Keratinocyte (primary cell): ENCODE measurements at regions not wholly inside any gene's neighbourhood (a gene's known extent, or its start where the extent isn't known, plus 50 kb on each side); places are given as distances from the start of the nearest gene placed in this dataset.

Experiments
- DNase-seq: peaks from one replicate; pipeline ENCODE4 v3.0.0-alpha.2; 2011; ENCODE audit warnings: low read depth, missing footprints, low spot score
- FAIRE-seq: peaks from 2 replicates; lab custom pipeline; 2011; peaks lifted over from hg19 to GRCh38; lab: Jason Lieb, UNC
- H2AFZ ChIP-seq: 2 replicates; pipeline ENCODE4 v1.6.0; 2012; ENCODE audit warnings: low read length, control low read depth, inconsistent platforms; ENCODE audit not compliant: control insufficient read depth
- H3K27ac ChIP-seq: 2 replicates; pipeline ENCODE4 v1.5.1; 2011; ENCODE audit warnings: low read length; ENCODE audit not compliant: control insufficient read depth, insufficient read depth
- H3K27me3 ChIP-seq: 3 replicates; pipeline ENCODE4 v1.6.0; 2011; ENCODE audit warnings: low read length; ENCODE audit not compliant: control insufficient read depth, insufficient read depth; ENCODE audit errors: extremely low read depth
- H3K36me3 ChIP-seq, 2 experiments: 2 replicates in 1 of 2; 3 replicates in 1 of 2; pipeline ENCODE4 v1.5.1; 2011; ENCODE audit warnings: low read length in 2 of 2, mild to moderate bottlenecking in 1 of 2; ENCODE audit not compliant: control insufficient read depth in 2 of 2, insufficient read depth in 2 of 2; ENCODE audit errors: extremely low read depth in 1 of 2
- H3K4me1 ChIP-seq: 3 replicates; pipeline ENCODE4 v1.5.1; 2011; ENCODE audit warnings: low read length; ENCODE audit not compliant: control insufficient read depth, insufficient read depth; ENCODE audit errors: extremely low read depth
- H3K4me2 ChIP-seq: 3 replicates; pipeline ENCODE4 v1.6.0; 2011; ENCODE audit warnings: low read depth, low read length; ENCODE audit not compliant: control insufficient read depth, insufficient read depth; ENCODE audit errors: extremely low read depth
- H3K4me3 ChIP-seq, 3 experiments: fragments of 200-600 bp in 1 of 3; sonication (generic) in 1 of 3; 2 replicates in 2 of 3; 3 replicates in 1 of 3; pipeline ENCODE4 v1.5.1; 2011 to 2016; ENCODE audit warnings: low read length in 3 of 3, mild to moderate bottlenecking in 3 of 3, control low read depth in 2 of 3, inconsistent platforms in 1 of 3, low read depth in 1 of 3, mixed read lengths in 1 of 3, mixed run types in 1 of 3, moderate library complexity in 1 of 3; ENCODE audit not compliant: control insufficient read depth in 2 of 3, insufficient read depth in 2 of 3; ENCODE audit errors: extremely low read depth in 1 of 3
- H3K79me2 ChIP-seq: 2 replicates; pipeline ENCODE4 v1.6.0; 2012; ENCODE audit warnings: low read length; ENCODE audit not compliant: control insufficient read depth, insufficient read depth
- H3K9ac ChIP-seq: 3 replicates; pipeline ENCODE4 v1.6.0; 2011; ENCODE audit warnings: low read length; ENCODE audit not compliant: control insufficient read depth, insufficient read depth; ENCODE audit errors: extremely low read depth
- H3K9me1 ChIP-seq: 3 replicates; pipeline ENCODE4 v1.6.0; 2011; ENCODE audit warnings: low read length; ENCODE audit not compliant: control insufficient read depth, insufficient read depth; ENCODE audit errors: extremely low read depth
- H3K9me3 ChIP-seq: 2 replicates; pipeline ENCODE4 v1.5.1; 2012; ENCODE audit warnings: low read depth, low read length; ENCODE audit not compliant: control insufficient read depth
- H4K20me1 ChIP-seq: 3 replicates; pipeline ENCODE4 v1.6.0; 2011; ENCODE audit warnings: low read length; ENCODE audit not compliant: control insufficient read depth, insufficient read depth; ENCODE audit errors: extremely low read depth
- EZH2 ChIP-seq: IDR thresholded peaks from one replicate; pipeline ENCODE4 v1.6.1; 2012; ENCODE audit warnings: inconsistent platforms, mild to moderate bottlenecking, low read length, moderate library complexity
- dilution Hi-C: fragments of 300-500 bp; cut with MboI; formaldehyde crosslinking; loops from one replicate; pipeline ENCODE4 v1.7.0; 2020; ENCODE audit warnings: low sequenced_read_pairs; ENCODE audit not compliant: extremely low pct_ligation_motif_present
- TF ChIP-seq, protein P1 (sequence below), 3 experiments: IDR thresholded peaks in 1 of 3; conservative IDR thresholded peaks in 1 of 3; optimal IDR thresholded peaks in 1 of 3; 2 replicates in 2 of 3; 3 replicates in 1 of 3; pipeline versions ENCODE3 to v1.5.1; 2011; ENCODE audit warnings: low read length in 3 of 3, mild to moderate bottlenecking in 3 of 3, moderate library complexity in 2 of 3, control low read depth in 1 of 3, inconsistent platforms in 1 of 3; ENCODE audit not compliant: insufficient read depth in 2 of 3; ENCODE audit errors: extremely low read depth in 1 of 3

DNA sequence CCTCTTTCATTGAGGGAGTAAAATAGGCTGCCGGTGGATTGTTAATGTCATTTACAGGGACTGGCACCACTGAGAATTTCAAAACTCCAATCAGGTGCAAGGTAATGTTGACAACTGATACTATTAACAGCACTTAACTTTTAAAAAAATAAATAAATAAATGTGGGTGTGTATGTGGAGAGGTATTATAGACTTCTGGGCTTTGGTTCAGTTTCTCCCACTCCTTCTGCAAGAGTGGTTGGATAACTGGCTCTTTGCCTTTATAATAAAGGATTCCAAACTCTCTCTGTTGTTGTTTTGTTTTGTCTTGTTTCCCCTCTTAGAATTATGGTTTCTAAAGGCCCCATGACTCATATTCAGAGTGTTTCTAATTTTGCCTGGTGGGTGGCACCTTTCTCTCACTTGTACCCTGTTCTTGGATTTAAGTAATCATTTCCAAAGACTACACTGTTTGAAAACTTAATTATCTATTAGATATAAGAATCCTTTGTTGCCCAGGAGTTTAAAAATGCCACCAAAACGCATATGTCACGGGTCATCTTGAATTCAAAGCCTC lies 151.6 kb upstream of the ARID2 start:
- Histone ChIP-seq H3K4me2 (no peak overlapping the region), H4K20me1 (no peaks in the 10 kb centered on the region), H3K27ac (no peak overlapping the region), H3K9ac (no peak overlapping the region), H3K27me3 (no peaks in the 10 kb centered on the region), H3K4me3 (no peak overlapping the region), H3K9me1 (no peaks in the 10 kb centered on the region), H3K4me1 (no peaks in the 10 kb centered on the region), H3K79me2 (no peaks in the 10 kb centered on the region), H2AFZ (no peak overlapping the region), H3K36me3 (no peaks in the 10 kb centered on the region), H3K9me3 (no peaks in the 10 kb centered on the region)
- no peak for FAIRE-seq
- TF ChIP-seq, protein P1, sequence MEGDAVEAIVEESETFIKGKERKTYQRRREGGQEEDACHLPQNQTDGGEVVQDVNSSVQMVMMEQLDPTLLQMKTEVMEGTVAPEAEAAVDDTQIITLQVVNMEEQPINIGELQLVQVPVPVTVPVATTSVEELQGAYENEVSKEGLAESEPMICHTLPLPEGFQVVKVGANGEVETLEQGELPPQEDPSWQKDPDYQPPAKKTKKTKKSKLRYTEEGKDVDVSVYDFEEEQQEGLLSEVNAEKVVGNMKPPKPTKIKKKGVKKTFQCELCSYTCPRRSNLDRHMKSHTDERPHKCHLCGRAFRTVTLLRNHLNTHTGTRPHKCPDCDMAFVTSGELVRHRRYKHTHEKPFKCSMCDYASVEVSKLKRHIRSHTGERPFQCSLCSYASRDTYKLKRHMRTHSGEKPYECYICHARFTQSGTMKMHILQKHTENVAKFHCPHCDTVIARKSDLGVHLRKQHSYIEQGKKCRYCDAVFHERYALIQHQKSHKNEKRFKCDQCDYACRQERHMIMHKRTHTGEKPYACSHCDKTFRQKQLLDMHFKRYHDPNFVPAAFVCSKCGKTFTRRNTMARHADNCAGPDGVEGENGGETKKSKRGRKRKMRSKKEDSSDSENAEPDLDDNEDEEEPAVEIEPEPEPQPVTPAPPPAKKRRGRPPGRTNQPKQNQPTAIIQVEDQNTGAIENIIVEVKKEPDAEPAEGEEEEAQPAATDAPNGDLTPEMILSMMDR (optimal IDR thresholded peaks at IDR 0.05 in 1 of 3, IDR thresholded peaks at IDR 0.05 in 1 of 3, conservative IDR thresholded peaks at IDR 0.05 in 1 of 3; ENCODE audit: extremely low read depth in 1 of 3, insufficient read depth in 2 of 3, low read length in 3 of 3), result no peak
- no peak for TF ChIP-seq EZH2
- dilution Hi-C loops, result no loop called here
- DNase-seq, result no peak

DNA sequence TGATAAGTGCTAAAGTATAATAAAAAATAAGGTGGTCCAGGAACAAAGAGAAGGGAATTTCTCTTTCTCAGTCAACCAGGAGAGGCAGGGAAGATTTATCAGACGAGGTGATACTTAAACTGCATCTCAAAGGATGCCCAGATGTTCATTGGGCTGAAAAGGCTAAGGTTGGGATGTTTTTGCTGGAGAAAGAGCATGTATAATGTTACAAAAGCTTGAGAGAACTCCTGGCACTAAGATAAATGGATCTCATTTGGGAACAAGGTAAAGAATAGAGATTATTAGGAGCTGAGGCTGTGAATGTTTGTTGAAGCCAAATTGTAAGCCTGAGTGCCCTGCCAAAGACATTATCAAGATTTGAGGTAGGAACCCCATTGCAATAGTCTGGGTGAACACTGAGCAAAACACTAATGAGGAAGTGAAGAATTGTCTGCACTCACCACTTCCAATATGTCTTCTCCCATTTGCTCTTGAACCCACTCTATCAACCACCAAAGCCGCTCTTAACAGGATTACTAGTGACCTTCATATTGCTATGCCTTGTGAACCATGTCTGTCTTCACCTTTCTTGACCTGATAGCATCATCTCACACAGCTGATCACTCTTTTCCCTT lies 149.0 kb upstream of the ARID2 start:
- no peak overlapping the region for H3K4me2 ChIP-seq
- no peak overlapping the region for H3K9ac ChIP-seq
- FAIRE-seq, result no peak
- H2AFZ ChIP-seq, result no peak overlapping the region
- H4K20me1 ChIP-seq, result no peaks in the 10 kb centered on the region
- no peaks in the 10 kb centered on the region for H3K27me3 ChIP-seq
- DNase-seq, result no peak
- H3K27ac ChIP-seq, result no peak overlapping the region
- no peaks in the 10 kb centered on the region for H3K36me3 ChIP-seq
- TF ChIP-seq EZH2, result no peak
- TF ChIP-seq, protein P1 (optimal IDR thresholded peaks at IDR 0.05 in 1 of 3, IDR thresholded peaks at IDR 0.05 in 1 of 3, conservative IDR thresholded peaks at IDR 0.05 in 1 of 3; ENCODE audit: extremely low read depth in 1 of 3, insufficient read depth in 2 of 3, low read length in 3 of 3), result no peak
- H3K9me3 ChIP-seq, result no peaks in the 10 kb centered on the region
- no peaks in the 10 kb centered on the region for H3K4me1 ChIP-seq
- no peaks in the 10 kb centered on the region for H3K79me2 ChIP-seq
- dilution Hi-C loops, result no loop called here
- no peaks in the 10 kb centered on the region for H3K9me1 ChIP-seq
- H3K4me3 ChIP-seq, result no peak overlapping the region
